T1000 (cell line): ENCODE measurements at regions not wholly inside any gene's neighbourhood (a gene's known extent, or its start where the extent isn't known, plus 50 kb on each side); places are given as distances from the start of the nearest gene placed in this dataset.

ENCODE experiments used
- DNase-seq: peaks from one replicate; lab custom pipeline; 2025; ENCODE audit warnings: mixed read lengths; lab: John Stamatoyannopoulos, UW

GRCh38 chr4:32427566-32427965 is 1707.4 kb downstream of the PCDH7 start:
- no peak for DNase-seq

GRCh38 chr4:32429151-32429550 is 1709.0 kb downstream of the PCDH7 start:
- no peak for DNase-seq

GRCh38 chr4:32435308-32435707 is 1715.1 kb downstream of the PCDH7 start:
- DNase-seq: no peak

- DNase-seq: no peak
Measured at GRCh38 chr4:32436816-32437215, 1716.6 kb downstream of the PCDH7 start.

GRCh38 chr4:32440391-32440790 is 1720.2 kb downstream of the PCDH7 start:
- DNase-seq: no peak

- no peak for DNase-seq
Measured at GRCh38 chr4:32454482-32454881, 1734.3 kb downstream of the PCDH7 start.

- no peak for DNase-seq
Measured at GRCh38 chr4:32455231-32455630, 1735.1 kb downstream of the PCDH7 start.

GRCh38 chr4:32460972-32461371 is 1740.8 kb downstream of the PCDH7 start:
- no peak for DNase-seq

- DNase-seq: no peak
Measured at GRCh38 chr4:32462944-32463343, 1742.8 kb downstream of the PCDH7 start.

- no peak for DNase-seq
Measured at GRCh38 chr4:32470087-32470585, 1750.0 kb downstream of the PCDH7 start.

GRCh38 chr4:32472918-32473317 is 1752.7 kb downstream of the PCDH7 start:
- DNase-seq: no peak

- no peak for DNase-seq
Measured at GRCh38 chr4:32475710-32476109, 1755.5 kb downstream of the PCDH7 start.

GRCh38 chr4:32477518-32477917 is 1757.3 kb downstream of the PCDH7 start:
- no peak for DNase-seq

- no peak for DNase-seq
Measured at GRCh38 chr4:32485956-32486355, 1765.8 kb downstream of the PCDH7 start.

GRCh38 chr4:32488690-32489089 is 1768.5 kb downstream of the PCDH7 start:
- DNase-seq: no peak

- DNase-seq: no peak
Measured at GRCh38 chr4:32499171-32499570, 1779.0 kb downstream of the PCDH7 start.

- no peak for DNase-seq
Measured at GRCh38 chr4:32503241-32503640, 1783.1 kb downstream of the PCDH7 start.

- no peak for DNase-seq
Measured at GRCh38 chr4:32506067-32506466, 1785.9 kb downstream of the PCDH7 start.

GRCh38 chr4:32519060-32519459 is 1798.9 kb downstream of the PCDH7 start:
- no peak for DNase-seq

GRCh38 chr4:32525420-32525819 is 1805.3 kb downstream of the PCDH7 start:
- no peak for DNase-seq

GRCh38 chr4:32544846-32545245 is 1824.7 kb downstream of the PCDH7 start:
- DNase-seq: no peak

GRCh38 chr4:32551943-32552342 is 1831.8 kb downstream of the PCDH7 start:
- no peak for DNase-seq

- no peak for DNase-seq
Measured at GRCh38 chr4:32560306-32560705, 1840.1 kb downstream of the PCDH7 start.

- DNase-seq: no peak
Measured at GRCh38 chr4:32562010-32562409, 1841.8 kb downstream of the PCDH7 start.

- DNase-seq: no peak
Measured at GRCh38 chr4:32564626-32565025, 1844.5 kb downstream of the PCDH7 start.
